Right atrium auricular region (tissue), 2 donors: ENCODE measurements at regions not wholly inside any gene's neighbourhood (a gene's known extent, or its start where the extent isn't known, plus 50 kb on each side); places are given as distances from the start of the nearest gene placed in this dataset.

ENCODE experiments used
- DNase-seq: peaks from one replicate; pipeline ENCODE4 v3.0.0-alpha.2; 2019; ENCODE audit warnings: low spot score
- H3K27ac ChIP-seq, 2 donors: fragments of 200-600 bp; sonication (generic); 1 replicate in 1 of 2; 2 replicates in 1 of 2; pipeline ENCODE4 v1.5.1; 2016 to 2019
- H3K27me3 ChIP-seq, 2 donors: fragments of 200-600 bp; sonication (generic); one replicate each; pipeline versions ENCODE4 v1.5.1 to v1.6.0; 2017 to 2019
- H3K36me3 ChIP-seq: fragments of 200-600 bp; sonication (generic); one replicate; pipeline ENCODE4 v1.5.1; 2016
- H3K4me1 ChIP-seq, 2 donors: fragments of 200-600 bp; sonication (generic); one replicate each; pipeline versions ENCODE4 v1.5.1 to v1.6.0; 2017 to 2019
- H3K4me3 ChIP-seq, 2 donors: fragments of 200-600 bp; sonication (generic); 1 replicate in 1 of 2; 2 replicates in 1 of 2; pipeline ENCODE4 v1.5.1; 2017 to 2019; ENCODE audit warnings: mild to moderate bottlenecking in 1 of 2, moderate library complexity in 1 of 2
- H3K9me3 ChIP-seq, 2 donors: fragments of 200-600 bp; sonication (generic); one replicate each; pipeline ENCODE4 v1.5.1; 2019
- TF ChIP-seq, protein P1 (sequence below), 2 donors: fragments of 200-600 bp; sonication (generic); IDR thresholded peaks; one replicate each; pipeline ENCODE4 v1.5.1; 2019; ENCODE audit warnings: antibody characterized with exemption in 2 of 2

GRCh38 chr2:180905461-180905860 is 74.9 kb upstream of the UBE2E3 start:
- Histone ChIP-seq H3K4me3 (no peak overlapping the region), H3K9me3 (no peaks in the 10 kb centered on the region), H3K4me1 (no peaks in the 10 kb centered on the region), H3K36me3 (no peaks in the 10 kb centered on the region), H3K27ac (no peak overlapping the region), H3K27me3 (no peaks in the 10 kb centered on the region)
- TF ChIP-seq, protein P1, sequence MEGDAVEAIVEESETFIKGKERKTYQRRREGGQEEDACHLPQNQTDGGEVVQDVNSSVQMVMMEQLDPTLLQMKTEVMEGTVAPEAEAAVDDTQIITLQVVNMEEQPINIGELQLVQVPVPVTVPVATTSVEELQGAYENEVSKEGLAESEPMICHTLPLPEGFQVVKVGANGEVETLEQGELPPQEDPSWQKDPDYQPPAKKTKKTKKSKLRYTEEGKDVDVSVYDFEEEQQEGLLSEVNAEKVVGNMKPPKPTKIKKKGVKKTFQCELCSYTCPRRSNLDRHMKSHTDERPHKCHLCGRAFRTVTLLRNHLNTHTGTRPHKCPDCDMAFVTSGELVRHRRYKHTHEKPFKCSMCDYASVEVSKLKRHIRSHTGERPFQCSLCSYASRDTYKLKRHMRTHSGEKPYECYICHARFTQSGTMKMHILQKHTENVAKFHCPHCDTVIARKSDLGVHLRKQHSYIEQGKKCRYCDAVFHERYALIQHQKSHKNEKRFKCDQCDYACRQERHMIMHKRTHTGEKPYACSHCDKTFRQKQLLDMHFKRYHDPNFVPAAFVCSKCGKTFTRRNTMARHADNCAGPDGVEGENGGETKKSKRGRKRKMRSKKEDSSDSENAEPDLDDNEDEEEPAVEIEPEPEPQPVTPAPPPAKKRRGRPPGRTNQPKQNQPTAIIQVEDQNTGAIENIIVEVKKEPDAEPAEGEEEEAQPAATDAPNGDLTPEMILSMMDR (IDR thresholded peaks at IDR 0.05): no peak
- DNase-seq: no peak

- Histone ChIP-seq H3K4me3 (no peak overlapping the region), H3K36me3 (no peaks in the 10 kb centered on the region), H3K27ac (no peak overlapping the region), H3K27me3 (no peaks in the 10 kb centered on the region), H3K4me1 (no peaks in the 10 kb centered on the region), H3K9me3 (no peaks in the 10 kb centered on the region)
- TF ChIP-seq, protein P1 (IDR thresholded peaks at IDR 0.05): no peak
- DNase-seq: no peak
Measured at GRCh38 chr2:180905002-180905401, 75.4 kb upstream of the UBE2E3 start.

- Histone ChIP-seq H3K36me3 (no peaks in the 10 kb centered on the region), H3K4me1 (no peaks in the 10 kb centered on the region), H3K27ac (no peak overlapping the region), H3K4me3 (no peak overlapping the region), H3K27me3 (no peaks in the 10 kb centered on the region), H3K9me3 (no peaks in the 10 kb centered on the region)
- DNase-seq: no peak
- TF ChIP-seq, protein P1 (IDR thresholded peaks at IDR 0.05): no peak
Measured at GRCh38 chr2:180901331-180901730, 79.1 kb upstream of the UBE2E3 start.

- H3K27me3 ChIP-seq: no peaks in the 10 kb centered on the region
- no peaks in the 10 kb centered on the region for H3K36me3 ChIP-seq
- TF ChIP-seq, protein P1 (IDR thresholded peaks at IDR 0.05): no peak
- no peak for DNase-seq
- no peaks in the 10 kb centered on the region for H3K4me1 ChIP-seq
- no peak overlapping the region for H3K4me3 ChIP-seq
- H3K27ac ChIP-seq: no peak overlapping the region
- H3K9me3 ChIP-seq: no peaks in the 10 kb centered on the region
Measured at GRCh38 chr2:180893752-180894151, 86.7 kb upstream of the UBE2E3 start.

DNA sequence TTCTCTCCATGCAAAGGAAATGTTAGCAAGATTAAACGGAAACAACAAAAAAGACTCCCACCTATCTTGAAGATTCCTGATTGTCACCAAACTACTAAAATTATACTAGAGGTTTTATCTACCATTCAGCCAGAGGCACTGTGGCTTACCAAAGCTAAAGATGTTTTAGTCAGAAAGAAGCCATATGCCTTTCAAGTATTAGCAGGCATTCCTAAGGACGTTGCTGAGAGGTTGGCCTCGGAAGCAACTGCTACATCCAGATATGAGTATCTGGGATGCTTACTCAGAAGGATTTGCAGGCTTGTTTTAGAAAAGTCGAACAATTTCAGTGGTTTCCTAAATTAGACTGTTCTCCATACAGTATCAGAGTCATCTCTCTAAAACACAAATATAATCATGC is 88.3 kb upstream of the UBE2E3 start:
- Histone ChIP-seq H3K9me3 (no peaks in the 10 kb centered on the region), H3K27me3 (no peaks in the 10 kb centered on the region), H3K27ac (no peak overlapping the region), H3K36me3 (no peaks in the 10 kb centered on the region), H3K4me3 (no peak overlapping the region), H3K4me1 (no peaks in the 10 kb centered on the region)
- no peak for DNase-seq
- TF ChIP-seq, protein P1 (IDR thresholded peaks at IDR 0.05): no peak

DNA sequence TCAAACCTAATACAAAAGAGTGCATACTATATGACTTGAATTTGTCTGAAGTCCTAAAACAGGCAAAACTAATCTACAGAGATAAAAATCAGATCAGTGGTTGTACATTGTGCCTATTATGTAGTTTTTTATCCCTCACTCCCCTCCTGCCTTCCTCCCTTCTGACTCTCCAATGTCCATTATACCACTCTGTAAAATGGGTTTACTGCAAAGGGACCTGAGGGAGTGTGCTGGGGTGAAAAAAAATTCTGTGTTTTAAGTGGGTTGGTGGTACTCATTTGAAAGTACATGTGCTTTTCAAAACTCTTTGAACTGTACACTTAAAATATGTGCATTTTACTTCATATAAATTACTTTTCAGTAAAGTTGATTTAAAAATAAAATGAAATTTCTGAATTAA is 89.0 kb upstream of the UBE2E3 start:
- H3K27ac ChIP-seq: no peak overlapping the region
- DNase-seq: no peak
- TF ChIP-seq, protein P1 (IDR thresholded peaks at IDR 0.05): no peak

More for the DNA sequence above, 89.0 kb upstream of the UBE2E3 start:
- Histone ChIP-seq H3K4me1 (no peaks in the 10 kb centered on the region), H3K4me3 (no peak overlapping the region), H3K9me3 (no peaks in the 10 kb centered on the region), H3K27me3 (no peaks in the 10 kb centered on the region), H3K36me3 (no peaks in the 10 kb centered on the region)
